Psoas muscle (tissue), 7 donors: ENCODE measurements at regions not wholly inside any gene's neighbourhood (a gene's known extent, or its start where the extent isn't known, plus 50 kb on each side); places are given as distances from the start of the nearest gene placed in this dataset.
A peak's percentile ranks its signal among the peaks of the same experiment; 100 is the strongest.

Experiments used
- ATAC-seq, 4 donors: fragments of 200-7000 bp; cut with Tn5 transposase; one replicate each; pipeline ENCODE4 v1.9.1; 2020; ENCODE audit warnings: moderate library complexity in 3 of 4, mild to moderate bottlenecking in 2 of 4
- DNase-seq, 2 donors: peaks; one replicate each; pipeline ENCODE4 v3.0.0-alpha.2; 2020
- H3K27ac ChIP-seq: fragments of 200-600 bp; one replicate; pipeline ENCODE4 v1.8.0; 2022
- H3K27me3 ChIP-seq, 3 donors: fragments of 200-600 bp in 1 of 3; one replicate each; pipeline versions ENCODE4 v1.6.1 to v1.8.0; 2013 to 2022; ENCODE audit warnings: low read length in 2 of 3, mild to moderate bottlenecking in 2 of 3, moderate library complexity in 1 of 3; ENCODE audit not compliant: insufficient read depth in 3 of 3
- H3K36me3 ChIP-seq, 2 donors: fragments of 200-600 bp in 1 of 2; one replicate each; pipeline versions ENCODE4 v1.6.1 to v1.8.0; 2013 to 2022; ENCODE audit warnings: low read depth in 1 of 2, mild to moderate bottlenecking in 1 of 2, moderate library complexity in 1 of 2; ENCODE audit not compliant: insufficient read depth in 1 of 2
- H3K4me1 ChIP-seq: fragments of 200-600 bp; one replicate; pipeline ENCODE4 v1.8.0; 2022
- H3K4me3 ChIP-seq: fragments of 200-600 bp; one replicate; pipeline ENCODE4 v1.8.0; 2022; ENCODE audit warnings: mild to moderate bottlenecking
- H3K9me3 ChIP-seq: fragments of 200-600 bp; one replicate; pipeline ENCODE4 v1.8.0; 2022
- CTCF ChIP-seq: fragments of 200-600 bp; IDR thresholded peaks from one replicate; pipeline ENCODE4 v1.8.0; 2022; ENCODE audit warnings: antibody characterized with exemption
- WGBS, 3 donors: extraction: QIAGEN DNeasy Blood & Tissue Kit; methylation state at CpG; one replicate each; pipeline versions ENCODE4 v1.1.6 to v1.1.7; 2013; 5-methylcytosine and 5-hydroxymethylcytosine counted together
- intact Hi-C, 2 donors: fragments of 100-400 bp; cut with DNase I; formaldehyde crosslinking; loops; one replicate each; pipeline versions ENCODE4 v1.11.0 to v1.14.2; 2022
- donor health status: healthy with polysubstance abuse.
- donor health status: DM: no; HTN: no; CAD: no; lungs with moderate emphysema.
- donor health status: Bipolar disorder and iron deficiency.
- donor health status: healthy.
- donor health status: DM: yes; HTN: yes; CAD: no.
- donor health status: DM: no; HTN: no; CAD: no.
- donor health status: DM: yes; HTN: yes; CAD: no.

GRCh38 chr2:43043553-43043870 is 182.9 kb downstream of the ZFP36L2 start:
- DNase-seq (peak in 1 of 2 donors; percentile 30), ATAC-seq (no peak)
- Histone ChIP-seq H3K9me3 (no peaks in the 10 kb centered on the region), H3K27me3 (no peaks in the 10 kb centered on the region), H3K4me3 (no peak overlapping the region), H3K27ac (no peak overlapping the region), H3K4me1 (peaks cover 7% of the 10 kb centered on the region), H3K36me3 (no peaks in the 10 kb centered on the region)
- TF ChIP-seq CTCF: no peak
- intact Hi-C loops: no loop called here
- WGBS, 3 donors: 92 to 96% (median 94%) methylated on average over 7 to 8 of the region's 8 CpGs

GRCh38 chr2:43041661-43042360 is 184.6 kb downstream of the ZFP36L2 start:
- Histone ChIP-seq H3K4me1 (peaks cover 7% of the 10 kb centered on the region), H3K27me3 (no peaks in the 10 kb centered on the region), H3K9me3 (no peaks in the 10 kb centered on the region), H3K27ac (no peak overlapping the region), H3K36me3 (no peaks in the 10 kb centered on the region), H3K4me3 (no peak overlapping the region)
- 65 to 77% (median 71%) methylated on average over 8 of the region's 8 CpGs for WGBS, 3 donors
- ATAC-seq: no peak
- intact Hi-C loops: no loop called here
- DNase-seq: peak in 1 of 2 donors; percentile 48
- TF ChIP-seq CTCF: no peak

- H3K36me3 ChIP-seq: no peaks in the 10 kb centered on the region
- WGBS, 3 donors: 93 to 99% (median 98%) methylated on average over 3 to 4 of the region's 4 CpGs
- H3K27me3 ChIP-seq: no peaks in the 10 kb centered on the region
- no peak for TF ChIP-seq CTCF
- no peaks in the 10 kb centered on the region for H3K9me3 ChIP-seq
- intact Hi-C loops: no loop called here
- peak in 1 of 4 donors; percentile 24 for ATAC-seq
- H3K4me3 ChIP-seq: no peak overlapping the region
- DNase-seq: peak in 1 of 2 donors; percentile 34
- H3K27ac ChIP-seq: no peak overlapping the region
- peaks cover 3% of the 10 kb centered on the region for H3K4me1 ChIP-seq
Measured at GRCh38 chr2:43041173-43041591, 185.2 kb downstream of the ZFP36L2 start.

GRCh38 chr2:43040084-43040854 is 186.1 kb downstream of the ZFP36L2 start:
- H3K9me3 ChIP-seq: no peaks in the 10 kb centered on the region
- H3K36me3 ChIP-seq: no peaks in the 10 kb centered on the region
- no peaks in the 10 kb centered on the region for H3K4me1 ChIP-seq
- ATAC-seq: no peak
- no peaks in the 10 kb centered on the region for H3K27me3 ChIP-seq
- intact Hi-C loops: no loop called here
- no peak for TF ChIP-seq CTCF
- peak in 1 of 2 donors; percentile 34 for DNase-seq
- no peak overlapping the region for H3K4me3 ChIP-seq
- WGBS, 3 donors: 81 to 92% (median 84%) methylated on average over 10 of the region's 10 CpGs
- no peak overlapping the region for H3K27ac ChIP-seq
